ENCODE measurements at regions not wholly inside any gene's neighbourhood (a gene's known extent, or its start where the extent isn't known, plus 50 kb on each side); places are given as distances from the start of the nearest gene placed in this dataset.

- DNase-seq, result no peak
- Mint-ChIP-seq H3K4me1 (no peaks in the 10 kb centered on the region), H3K27me3 (ENCODE audit: low read depth in 3 of 3) (peaks cover 18 to 29% (median 26%) of the 10 kb centered on the region in 3 donors), H3K4me3 (no peak overlapping the region), H3K27ac (no peak overlapping the region), H3K9me3 (peaks cover 0 to under 1% (median 0%) of the 10 kb centered on the region in 7 donors), H3K36me3 (no peaks in the 10 kb centered on the region)
- peaks cover 2 to 4% of the 10 kb centered on the region in 2 donors for H3K27me3 ChIP-seq (ENCODE audit: control insufficient read depth in 2 of 2, insufficient read depth in 2 of 2, low read length in 2 of 2)
- H4K20me1 ChIP-seq (ENCODE audit: insufficient read depth, low read length), result no peaks in the 10 kb centered on the region
- no peaks in the 10 kb centered on the region for H3K79me2 ChIP-seq (ENCODE audit: insufficient read depth, low read length)
- H3K9me3 ChIP-seq (replicated peaks in 1 of 2; ENCODE audit: control insufficient read depth in 1 of 2, insufficient read depth in 1 of 2, low read length in 2 of 2), result no peaks in the 10 kb centered on the region
- intact Hi-C loops (cut with micrococcal nuclease), result no loop called here
- no peak overlapping the region for H3K4me3 ChIP-seq (replicated peaks in 1 of 3; ENCODE audit: low read depth in 2 of 3, low read length in 3 of 3)
- WGBS (ENCODE audit: insufficient coverage), result 74% methylated on average over 8 of the region's 8 CpGs
- H2AFZ ChIP-seq (ENCODE audit: insufficient read depth, low read depth, low read length, poor library complexity, severe bottlenecking), result no peak overlapping the region
- H3K4me2 ChIP-seq (replicated peaks; ENCODE audit: extremely low read depth, low read length, poor library complexity, severe bottlenecking), result no peak overlapping the region
- H3K9ac ChIP-seq (ENCODE audit: insufficient read depth, low read length, poor library complexity, severe bottlenecking), result no peak overlapping the region
- no peak for TF ChIP-seq CTCF (IDR thresholded peaks at IDR 0.05)
- H3K27ac ChIP-seq (ENCODE audit: low read depth in 1 of 2, low read length in 2 of 2), result no peak overlapping the region
- H3K4me1 ChIP-seq (ENCODE audit: control insufficient read depth in 1 of 2, insufficient read depth in 2 of 2, low read length in 2 of 2), result no peaks in the 10 kb centered on the region
- no peaks in the 10 kb centered on the region for H3K36me3 ChIP-seq (replicated peaks in 1 of 2; ENCODE audit: control insufficient read depth in 1 of 2, insufficient read depth in 2 of 2, low read length in 2 of 2)
Measured at GRCh38 chr11:116507849-116508695, 264.7 kb downstream of the BUD13 start.

GRCh38 chr11:116507016-116507415 lies 265.8 kb downstream of the BUD13 start:
- Histone ChIP-seq H3K79me2 (ENCODE audit: insufficient read depth, low read length) (no peaks in the 10 kb centered on the region), H3K4me2 (replicated peaks; ENCODE audit: extremely low read depth, low read length, poor library complexity, severe bottlenecking) (no peak overlapping the region), H3K9me3 (replicated peaks in 1 of 2; ENCODE audit: control insufficient read depth in 1 of 2, insufficient read depth in 1 of 2, low read length in 2 of 2) (no peaks in the 10 kb centered on the region), H3K4me1 (ENCODE audit: control insufficient read depth in 1 of 2, insufficient read depth in 2 of 2, low read length in 2 of 2) (no peaks in the 10 kb centered on the region), H2AFZ (ENCODE audit: insufficient read depth, low read depth, low read length, poor library complexity, severe bottlenecking) (no peak overlapping the region), H3K36me3 (replicated peaks in 1 of 2; ENCODE audit: control insufficient read depth in 1 of 2, insufficient read depth in 2 of 2, low read length in 2 of 2) (no peaks in the 10 kb centered on the region), H3K27me3 (ENCODE audit: control insufficient read depth in 2 of 2, insufficient read depth in 2 of 2, low read length in 2 of 2) (peaks cover 2 to 12% of the 10 kb centered on the region in 2 donors), H3K4me3 (replicated peaks in 1 of 3; ENCODE audit: low read depth in 2 of 3, low read length in 3 of 3) (no peak overlapping the region), H4K20me1 (ENCODE audit: insufficient read depth, low read length) (no peaks in the 10 kb centered on the region), H3K27ac (ENCODE audit: low read depth in 1 of 2, low read length in 2 of 2) (no peak overlapping the region), H3K9ac (ENCODE audit: insufficient read depth, low read length, poor library complexity, severe bottlenecking) (no peak overlapping the region)
- no peak for TF ChIP-seq CTCF (IDR thresholded peaks at IDR 0.05)
- WGBS (ENCODE audit: insufficient coverage), result 78% methylated on average over 1 of the region's 4 CpGs
- H3K4me3 Mint-ChIP-seq, result no peak overlapping the region
- intact Hi-C loops (cut with micrococcal nuclease), result no loop called here
- no peak overlapping the region for H3K27ac Mint-ChIP-seq
- peaks cover 0 to 1% (median 0%) of the 10 kb centered on the region in 7 donors for H3K9me3 Mint-ChIP-seq
- DNase-seq, result no peak
- peaks cover 23 to 35% (median 31%) of the 10 kb centered on the region in 3 donors for H3K27me3 Mint-ChIP-seq (ENCODE audit: low read depth in 3 of 3)
- no peaks in the 10 kb centered on the region for H3K36me3 Mint-ChIP-seq
- H3K4me1 Mint-ChIP-seq, result no peaks in the 10 kb centered on the region

Measured in CD14-positive monocyte (primary cell).